IMR-90 (cell line): ENCODE measurements at regions not wholly inside any gene's neighbourhood (a gene's known extent, or its start where the extent isn't known, plus 50 kb on each side); places are given as distances from the start of the nearest gene placed in this dataset.

Experiments used
- ATAC-seq: fragments of 200-7000 bp; cut with Tn5 transposase; 2 replicates; pipeline ENCODE4 v1.9.1; 2020; ENCODE audit warnings: low read depth, mild to moderate bottlenecking, moderate library complexity
- BruUV-seq: library from RNA; stranded (reverse); fragments of 400-500 nt; replicated peaks from 2 replicates; lab custom pipeline; 2021; lab: Mats Ljungman, UMichigan
- CTCF ChIA-PET: fragments of 300-600 bp; formaldehyde crosslinking; extraction: SDS; loops from one replicate; lab custom pipeline; 2021; ENCODE audit warnings: antibody characterized with exemption; lab: Yijun Ruan, JAX
- POLR2A ChIA-PET: fragments of 300-600 bp; sonication (Branson Sonifier 250); formaldehyde crosslinking; loops from one replicate; lab custom pipeline; 2022; ENCODE audit warnings: antibody characterized with exemption; ENCODE audit not compliant: unreplicated experiment; lab: Charles Lee
- DNase-seq: peaks from one replicate; pipeline ENCODE4 v3.0.0; 2013
- H2AFZ ChIP-seq: replicated peaks from 2 replicates; pipeline ENCODE3; 2013; ENCODE audit warnings: low read length, mild to moderate bottlenecking; ENCODE audit not compliant: poor library complexity
- H2AK5ac ChIP-seq: 2 replicates; pipeline ENCODE4 v1.6.1; 2013; ENCODE audit warnings: low read depth, low read length, inconsistent platforms
- H2AK9ac ChIP-seq: replicated peaks from 2 replicates; pipeline ENCODE3; 2013; ENCODE audit warnings: mild to moderate bottlenecking, low read depth, low read length, moderate library complexity; ENCODE audit not compliant: poor library complexity
- H2BK120ac ChIP-seq: 2 replicates; pipeline ENCODE4 v1.6.1; 2013; ENCODE audit warnings: low read depth, low read length, inconsistent platforms
- H2BK15ac ChIP-seq: 3 replicates; pipeline ENCODE4 v1.6.1; 2013; ENCODE audit warnings: low read depth, low read length, inconsistent platforms
- H2BK20ac ChIP-seq: 2 replicates; pipeline ENCODE4 v1.6.1; 2013; ENCODE audit warnings: low read depth, mild to moderate bottlenecking, inconsistent platforms, low read length, moderate library complexity
- H2BK5ac ChIP-seq: 2 replicates; pipeline ENCODE4 v1.6.1; 2013; ENCODE audit warnings: mild to moderate bottlenecking, low read depth, low read length, inconsistent platforms; ENCODE audit not compliant: poor library complexity, severe bottlenecking
- H3K14ac ChIP-seq: replicated peaks from 2 replicates; pipeline ENCODE4 v1.6.1; 2013; ENCODE audit warnings: low read depth, low read length, inconsistent platforms
- H3K18ac ChIP-seq: 2 replicates; pipeline ENCODE4 v1.6.1; 2013; ENCODE audit warnings: low read depth, low read length, control low read depth
- H3K23ac ChIP-seq: 2 replicates; pipeline ENCODE4 v1.6.1; 2013; ENCODE audit warnings: low read depth, low read length, inconsistent platforms
- H3K27ac ChIP-seq: 2 replicates; pipeline ENCODE4 v1.5.1; 2013; ENCODE audit warnings: mild to moderate bottlenecking, control low read depth, low read length; ENCODE audit not compliant: insufficient read depth
- H3K27me3 ChIP-seq: 2 replicates; pipeline ENCODE4 v1.6.1; 2013; ENCODE audit warnings: low read length; ENCODE audit not compliant: control insufficient read depth, insufficient read depth
- H3K36me3 ChIP-seq: 2 replicates; pipeline ENCODE4 v1.6.1; 2013; ENCODE audit warnings: low read length, mixed read lengths; ENCODE audit not compliant: control insufficient read depth, insufficient read depth
- H3K4ac ChIP-seq: 2 replicates; pipeline ENCODE4 v1.6.1; 2013; ENCODE audit warnings: low read depth, low read length, inconsistent platforms
- H3K4me1 ChIP-seq: 2 replicates; pipeline ENCODE4 v1.6.1; 2013; ENCODE audit warnings: low read length, mixed read lengths; ENCODE audit not compliant: control insufficient read depth, insufficient read depth
- H3K4me2 ChIP-seq: 2 replicates; pipeline ENCODE4 v1.6.1; 2013; ENCODE audit warnings: low read depth, mild to moderate bottlenecking, control low read depth, low read length, moderate library complexity
- H3K4me3 ChIP-seq: 2 replicates; pipeline ENCODE4 v1.5.1; 2013; ENCODE audit warnings: low read depth, mild to moderate bottlenecking, control low read depth, low read length, moderate library complexity; ENCODE audit not compliant: insufficient read depth
- H3K56ac ChIP-seq: 2 replicates; pipeline ENCODE4 v1.6.1; 2013; ENCODE audit warnings: low read length, inconsistent platforms; ENCODE audit not compliant: insufficient read depth; ENCODE audit errors: extremely low read depth
- H3K79me1 ChIP-seq, 2 experiments: 2 replicates each; pipeline ENCODE4 v1.6.1; 2013; ENCODE audit warnings: low read length in 2 of 2, inconsistent platforms in 1 of 2, low read depth in 1 of 2
- H3K9ac ChIP-seq: 2 replicates; pipeline ENCODE4 v1.6.1; 2013; ENCODE audit warnings: low read depth, low read length, control low read depth
- H3K9me1 ChIP-seq: 2 replicates; pipeline ENCODE4 v1.6.1; 2013; ENCODE audit warnings: low read length, inconsistent platforms; ENCODE audit not compliant: insufficient read depth
- H3K9me3 ChIP-seq: 2 replicates; pipeline ENCODE4 v1.6.1; 2013; ENCODE audit warnings: low read length; ENCODE audit not compliant: control insufficient read depth, insufficient read depth
- H4K20me1 ChIP-seq: 2 replicates; pipeline ENCODE4 v1.6.1; 2013; ENCODE audit warnings: low read length, inconsistent platforms; ENCODE audit not compliant: insufficient read depth
- H4K5ac ChIP-seq: 2 replicates; pipeline ENCODE4 v1.6.1; 2013; ENCODE audit warnings: mild to moderate bottlenecking, low read depth, low read length, control low read depth
- H4K8ac ChIP-seq, 2 experiments: 2 replicates each; pipeline ENCODE4 v1.6.1; 2013; ENCODE audit warnings: low read depth in 2 of 2, low read length in 2 of 2, control low read depth in 1 of 2, inconsistent platforms in 1 of 2
- H4K91ac ChIP-seq: 2 replicates; pipeline ENCODE4 v1.6.1; 2013; ENCODE audit warnings: low read depth, low read length, inconsistent platforms; ENCODE audit not compliant: insufficient read depth
- BHLHE40 ChIP-seq: fragments of 150-350 bp; IDR thresholded peaks from 2 replicates; pipeline ENCODE4 v1.6.1; 2016; ENCODE audit warnings: mild to moderate bottlenecking, low read depth, low read length
- CEBPB ChIP-seq: IDR thresholded peaks from 2 replicates; pipeline ENCODE4 v1.6.1; 2012; ENCODE audit warnings: low read depth, low read length, improper control_type of control experiment
- CHD1 ChIP-seq: IDR thresholded peaks from 2 replicates; pipeline ENCODE4 v1.6.1; 2012; ENCODE audit warnings: low read depth, low read length, improper control_type of control experiment
- MAFK ChIP-seq: IDR thresholded peaks from 2 replicates; pipeline ENCODE4 v1.6.1; 2012; ENCODE audit warnings: low read depth, low read length, improper control_type of control experiment
- MAZ ChIP-seq: IDR thresholded peaks from 2 replicates; pipeline ENCODE4 v1.6.1; 2012; ENCODE audit warnings: low read depth, mild to moderate bottlenecking, low read length, improper control_type of control experiment, moderate library complexity, borderline replicate concordance
- MXI1 ChIP-seq: IDR thresholded peaks from 2 replicates; pipeline ENCODE4 v1.6.1; 2012; ENCODE audit warnings: low read depth, mild to moderate bottlenecking, low read length, moderate library complexity, borderline replicate concordance
- NFE2L2 ChIP-seq: fragments of 150-350 bp; IDR thresholded peaks from 2 replicates; pipeline ENCODE4 v1.6.1; 2016; ENCODE audit warnings: low read depth, mild to moderate bottlenecking, low read length
- RCOR1 ChIP-seq: IDR thresholded peaks from 2 replicates; pipeline ENCODE4 v1.6.1; 2012; ENCODE audit warnings: mild to moderate bottlenecking, low read length, improper control_type of control experiment; ENCODE audit not compliant: insufficient replicate concordance
- WGBS, 2 experiments: methylation state at CpG; one replicate each; pipeline versions ENCODE4 v1.1.5 to v1.1.7; 2013; ENCODE audit warnings: missing lambda C conversion rate in 2 of 2; ENCODE audit not compliant: insufficient read length in 1 of 2; ENCODE audit errors: extremely low coverage in 2 of 2; 5-methylcytosine and 5-hydroxymethylcytosine counted together
- dilution Hi-C: fragments of 300-500 bp; cut with HindIII; formaldehyde crosslinking; loops from one replicate; pipeline ENCODE4 v1.14.3; 2018; ENCODE audit warnings: low sequenced_read_pairs; ENCODE audit not compliant: unreplicated experiment
- in situ Hi-C: fragments of 300-500 bp; cut with MboI; formaldehyde crosslinking; loops from 3 replicates; pipeline ENCODE4 v1.14.3; 2019; ENCODE audit warnings: low sequenced_read_pairs, inconsistent platforms, mixed read lengths
- intact Hi-C: fragments of 100-400 bp; cut with micrococcal nuclease; formaldehyde crosslinking; loops from 2 replicates; pipeline ENCODE4 v1.10.0; 2022

GRCh38 chr18:40048886-40049650 lies 1906.0 kb upstream of the PIK3C3 start:
- intact Hi-C loops (no loop called here), in situ Hi-C loops (no loop called here), dilution Hi-C loops (no loop called here)
- H4K5ac ChIP-seq: no peak overlapping the region
- H3K9me1 ChIP-seq: no peaks in the 10 kb centered on the region
- H3K27ac ChIP-seq: no peak overlapping the region
- no peak overlapping the region for H3K23ac ChIP-seq
- H2AK9ac ChIP-seq: no peak overlapping the region
- DNase-seq (no peak), ATAC-seq (no peak)
- H3K18ac ChIP-seq: no peak overlapping the region
- no TSS peak for BruUV-seq
- H3K56ac ChIP-seq: no peak overlapping the region
- no peak overlapping the region for H4K8ac ChIP-seq
- no peak overlapping the region for H2BK120ac ChIP-seq
- no peak overlapping the region for H3K4me2 ChIP-seq
- H2BK15ac ChIP-seq: no peak overlapping the region
- H3K4me1 ChIP-seq: no peaks in the 10 kb centered on the region
- no peak overlapping the region for H2AFZ ChIP-seq
- ChIA-PET CTCF (no interaction called here), POLR2A (no interaction called here)
- H2BK20ac ChIP-seq: no peak overlapping the region
- no peak overlapping the region for H3K14ac ChIP-seq
- no peaks in the 10 kb centered on the region for H3K27me3 ChIP-seq
- H3K9me3 ChIP-seq: no peaks in the 10 kb centered on the region
- H3K4ac ChIP-seq: no peak overlapping the region
- no CpG with 5 or more reads among the region's 17 CpGs for WGBS, 2 experiments
- no peak overlapping the region for H3K4me3 ChIP-seq
- H2BK5ac ChIP-seq: no peak overlapping the region
- no peak overlapping the region for H3K9ac ChIP-seq
- TF ChIP-seq RCOR1 (no peak), MXI1 (no peak), CHD1 (no peak), BHLHE40 (no peak), CEBPB (no peak), MAZ (no peak), MAFK (no peak), NFE2L2 (no peak)
- H4K91ac ChIP-seq: no peak overlapping the region
- no peak overlapping the region for H2AK5ac ChIP-seq
- no peaks in the 10 kb centered on the region for H4K20me1 ChIP-seq
- no peaks in the 10 kb centered on the region for H3K79me1 ChIP-seq
- H3K36me3 ChIP-seq: no peaks in the 10 kb centered on the region
